ENCODE measurements at regions not wholly inside any gene's neighbourhood (a gene's known extent, or its start where the extent isn't known, plus 50 kb on each side); places are given as distances from the start of the nearest gene placed in this dataset.

DNA sequence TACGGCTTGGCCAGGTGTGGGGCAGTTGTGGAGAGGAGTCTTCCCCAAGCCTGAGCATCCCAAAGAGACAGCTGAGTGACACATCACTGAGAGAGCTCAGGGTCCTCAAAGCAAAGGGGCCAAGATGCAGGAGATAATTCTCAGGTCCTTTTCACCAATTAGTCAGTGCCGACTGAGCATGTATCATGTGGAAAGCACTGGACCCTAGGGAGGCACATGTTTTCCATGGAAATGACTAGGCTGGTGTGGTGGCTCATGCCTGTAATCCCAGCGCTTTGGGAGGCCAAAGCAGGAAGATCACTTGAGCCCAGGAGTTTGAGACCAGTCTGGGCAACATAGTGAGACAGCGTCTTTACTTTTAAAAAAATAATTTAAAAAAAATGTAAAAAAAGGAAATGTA lies 67.3 kb upstream of the PRPS1 start:
- DNase-seq (ENCODE audit: low read depth), result no peak

DNA sequence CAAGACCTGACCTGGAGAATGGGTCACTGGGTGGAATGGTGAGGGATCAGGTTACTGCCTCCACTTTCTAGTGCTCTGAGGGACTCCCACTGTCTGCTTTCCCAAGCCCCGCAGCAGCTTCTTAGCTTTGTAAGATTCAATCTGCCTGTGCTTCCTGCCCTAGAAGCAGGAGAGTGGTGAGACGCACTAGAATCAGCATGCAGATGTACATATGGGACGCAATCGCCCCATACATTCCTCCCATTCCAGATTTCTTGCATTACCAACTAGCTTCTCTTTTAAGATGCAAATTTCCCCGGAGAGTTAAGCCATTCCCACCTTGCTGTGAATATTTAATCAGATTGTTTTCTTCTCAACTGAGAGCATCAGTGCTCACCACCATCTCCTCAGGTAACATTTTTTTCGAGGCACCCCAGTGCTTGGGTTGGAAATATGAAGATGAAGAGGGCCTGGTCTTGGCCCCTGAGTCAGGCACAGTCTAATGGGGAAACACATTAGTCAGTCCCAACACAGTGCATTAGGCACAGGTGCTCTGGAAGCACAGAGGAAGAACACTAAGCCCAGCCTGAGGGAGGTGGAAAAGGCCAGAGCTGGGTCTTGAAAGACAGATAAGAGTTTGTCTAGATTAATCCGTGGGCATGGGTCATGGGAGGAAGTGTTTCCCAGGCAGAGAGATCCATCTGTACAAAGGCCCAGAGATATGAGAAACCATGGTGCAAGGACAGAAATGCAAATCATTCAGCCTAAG lies 66.7 kb upstream of the PRPS1 start:
- no peak for DNase-seq (ENCODE audit: low read depth)

DNA sequence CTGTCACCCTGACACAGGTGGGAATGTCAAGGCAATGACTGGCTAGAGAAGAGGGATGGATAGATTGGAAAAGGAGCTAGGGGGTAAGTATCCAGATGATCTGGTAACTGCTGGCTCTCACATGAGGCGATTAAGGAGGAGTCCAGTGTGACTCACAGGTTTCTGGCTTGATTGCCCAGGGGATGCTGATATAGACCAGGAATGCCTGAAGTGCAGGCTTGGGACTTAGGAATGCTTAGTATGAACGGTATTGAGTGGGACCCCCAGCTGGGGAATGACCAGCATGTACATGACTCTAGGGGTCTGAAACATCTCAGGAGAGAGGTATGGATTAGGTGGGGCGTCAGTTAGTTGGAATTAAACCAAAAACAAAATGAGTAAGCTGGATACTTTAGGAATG lies 65.8 kb upstream of the PRPS1 start:
- no peak for DNase-seq (ENCODE audit: low read depth)

GRCh38 chrX:107563824-107564223 lies 64.5 kb upstream of the PRPS1 start:
- no peak for DNase-seq (ENCODE audit: low read depth)

- DNase-seq (ENCODE audit: low read depth), result no peak
These were observed 63.3 kb upstream of the PRPS1 start for GRCh38 chrX:107565015-107565414.

- DNase-seq (ENCODE audit: low read depth), result no peak
These were observed 62.2 kb upstream of the PRPS1 start for GRCh38 chrX:107565931-107566603.

DNA sequence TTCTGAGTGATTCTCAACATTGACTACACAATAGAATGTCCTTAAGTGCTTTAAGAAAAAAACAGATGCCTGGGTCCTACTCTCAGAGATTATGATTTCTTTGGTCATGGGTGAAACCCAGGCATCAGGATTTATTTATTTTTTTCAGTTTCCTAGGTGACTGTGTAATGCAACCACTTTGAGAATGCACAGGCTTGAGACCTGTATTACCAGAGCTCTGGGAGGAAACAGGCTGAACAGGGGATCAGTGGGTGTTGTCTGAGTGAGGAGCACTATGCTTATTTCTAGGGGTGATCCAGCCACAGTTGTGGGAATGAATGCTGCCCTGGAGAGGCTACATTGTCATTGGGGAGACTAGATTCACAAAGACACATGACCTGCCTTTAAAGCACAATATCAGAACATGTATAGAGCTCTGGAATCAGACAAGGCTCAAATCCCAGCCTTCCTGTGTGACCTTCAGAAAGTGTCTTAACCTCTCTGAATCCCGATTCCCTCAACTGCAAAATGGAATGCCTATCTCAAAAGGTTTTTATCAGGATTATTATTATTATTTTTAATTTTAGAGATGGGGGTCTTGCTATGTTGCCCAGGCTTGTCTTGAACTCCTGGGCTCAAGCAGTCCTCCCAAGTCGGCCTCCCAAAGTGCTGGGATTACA lies 61.6 kb upstream of the PRPS1 start:
- no peak for DNase-seq (ENCODE audit: low read depth)

DNA sequence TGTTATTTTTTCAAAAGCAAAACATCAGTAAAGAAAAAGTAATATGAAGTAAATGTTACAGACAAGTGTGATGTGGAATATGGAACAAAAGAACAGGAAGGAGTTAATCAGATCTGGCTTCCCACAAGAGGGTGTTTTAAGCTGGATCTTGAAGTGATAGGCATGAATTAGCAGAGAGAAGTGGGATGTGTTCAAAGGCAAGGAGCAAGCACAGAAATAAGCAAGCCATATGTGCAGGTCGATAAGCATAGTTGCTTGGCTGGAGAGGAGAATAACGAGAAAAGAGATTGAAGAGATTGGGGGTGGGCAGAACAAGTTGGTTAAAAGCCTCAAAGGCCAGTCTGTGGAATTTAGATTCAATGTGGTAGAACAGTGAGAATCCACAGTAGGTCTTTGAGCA lies 60.9 kb upstream of the PRPS1 start:
- DNase-seq (ENCODE audit: low read depth), result no peak

GRCh38 chrX:107571296-107571998 lies 56.9 kb upstream of the PRPS1 start:
- DNase-seq (ENCODE audit: low read depth), result peak; percentile 53

- no peak for DNase-seq (ENCODE audit: low read depth)
These were observed 55.3 kb upstream of the PRPS1 start for GRCh38 chrX:107573016-107573415.

- peak; percentile 18 for DNase-seq (ENCODE audit: low read depth)
These were observed 54.1 kb upstream of the PRPS1 start for GRCh38 chrX:107574054-107574683.

DNA sequence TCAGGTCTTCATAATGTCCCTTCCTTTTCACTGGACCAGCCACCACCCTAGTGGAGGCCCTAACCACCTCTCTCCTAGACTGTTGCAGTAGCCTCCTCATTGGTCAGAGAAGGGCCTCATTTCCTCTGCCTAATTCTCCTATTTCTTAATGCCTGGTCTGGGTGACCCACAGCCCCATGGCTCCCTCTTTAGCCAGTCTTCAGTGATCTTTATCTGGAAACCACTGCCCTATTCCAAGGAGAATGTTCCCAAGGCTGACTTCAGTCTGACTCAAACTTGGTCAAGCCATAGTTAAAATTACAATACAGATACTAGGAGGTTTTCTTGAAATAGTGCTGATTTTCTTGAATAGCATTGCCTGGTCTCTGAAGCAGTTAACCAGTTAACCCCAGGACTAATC lies 53.6 kb upstream of the PRPS1 start:
- DNase-seq (ENCODE audit: low read depth), result no peak

GRCh38 chrX:107576392-107576791 lies 51.9 kb upstream of the PRPS1 start:
- DNase-seq (ENCODE audit: low read depth), result no peak

DNA sequence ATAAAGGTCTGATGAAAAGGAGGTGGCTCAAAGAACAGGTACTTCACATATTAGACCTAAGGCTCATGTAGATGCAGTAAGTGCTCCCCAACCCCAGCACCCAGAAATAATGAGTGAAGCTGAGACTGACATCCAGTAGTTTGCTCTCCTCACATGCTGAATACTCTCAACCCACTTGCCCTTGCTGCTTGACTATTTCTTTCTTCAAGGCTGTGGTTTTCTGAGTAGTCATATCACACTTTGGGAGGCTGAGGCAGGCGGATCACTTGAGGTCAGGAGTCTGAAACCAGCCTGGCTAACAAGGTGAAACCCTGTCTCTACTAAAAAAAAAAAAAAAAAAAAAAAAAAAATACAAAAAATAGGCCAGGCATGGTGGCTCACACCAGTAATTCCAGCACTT lies 51.5 kb upstream of the PRPS1 start:
- no peak for DNase-seq (ENCODE audit: low read depth)

GRCh38 chrX:107577933-107578332 lies 50.4 kb upstream of the PRPS1 start:
- no peak for DNase-seq (ENCODE audit: low read depth)

All from fibroblast of the conjunctiva (primary cell).